ENCODE measurements at regions not wholly inside any gene's neighbourhood (a gene's known extent, or its start where the extent isn't known, plus 50 kb on each side); places are given as distances from the start of the nearest gene placed in this dataset.

- TF ChIP-seq CTCF (conservative IDR thresholded peaks at IDR 0.05; ENCODE audit: low read length) (no peak), EZH2phosphoT487 (IDR thresholded peaks at IDR 0.05; ENCODE audit: borderline replicate concordance) (no peak)
These were observed 165.4 kb upstream of the ADAMTS5 start for GRCh38 chr21:27132266-27132665.

Measured in Loucy (cell line).